HepG2 (cell line): ENCODE measurements at regions not wholly inside any gene's neighbourhood (a gene's known extent, or its start where the extent isn't known, plus 50 kb on each side); places are given as distances from the start of the nearest gene placed in this dataset.

Source experiments
- ATAC-seq: fragments of 200-7000 bp; cut with Tn5 transposase; 3 replicates; pipeline ENCODE4 v1.9.1; 2020; ENCODE audit warnings: mild to moderate bottlenecking, moderate library complexity
- BruUV-seq: library from RNA; stranded (reverse); fragments of 400-500 nt; replicated peaks from 2 replicates; lab custom pipeline; 2021; lab: Mats Ljungman, UMichigan
- CTCF ChIA-PET: fragments of 300-600 bp; formaldehyde crosslinking; extraction: SDS; loops from one replicate; lab custom pipeline; 2021; ENCODE audit warnings: low total read pairs, inconsistent platforms, low intra/inter-chr PET ratio; lab: Yijun Ruan, JAX
- POLR2A ChIA-PET: fragments of 350-600 bp; sonication (Branson Sonifier 250); formaldehyde crosslinking; loops from one replicate; lab custom pipeline; 2020; ENCODE audit warnings: antibody characterized with exemption, inconsistent platforms; lab: Yijun Ruan, JAX
- DNase-seq: peaks from one replicate; pipeline ENCODE4 v3.0.0-alpha.2; 2015; ENCODE audit warnings: low spot score
- FAIRE-seq: peaks from 3 replicates; lab custom pipeline; 2011; peaks lifted over from hg19 to GRCh38; lab: Jason Lieb, UNC
- H2AFZ ChIP-seq: one replicate; pipeline ENCODE4 v1.6.1; 2011; ENCODE audit warnings: low read length, inconsistent platforms
- H3K27ac ChIP-seq: fragments of 300-600 bp; 3 replicates; pipeline ENCODE4 v1.8.0; 2011; ENCODE audit warnings: mixed run types, mild to moderate bottlenecking, mixed read lengths, low read length, inconsistent platforms; ENCODE audit not compliant: insufficient read depth; ENCODE audit errors: extremely low read length
- H3K27me3 ChIP-seq, 2 experiments: fragments of 200-600 bp in 1 of 2; 2 replicates in 1 of 2; 3 replicates in 1 of 2; pipeline versions ENCODE4 v1.6.0 to v1.8.0; 2011; ENCODE audit warnings: low read length in 2 of 2, mild to moderate bottlenecking in 2 of 2, moderate library complexity in 2 of 2, inconsistent platforms in 1 of 2; ENCODE audit not compliant: insufficient read depth in 2 of 2, control insufficient read depth in 1 of 2
- H3K36me3 ChIP-seq, 2 experiments: fragments of 200-600 bp in 1 of 2; replicated peaks in 1 of 2; 2 replicates in 1 of 2; 3 replicates in 1 of 2; pipeline versions ENCODE4 v1.5.1 to v1.8.0; 2011; ENCODE audit warnings: low read length in 2 of 2, inconsistent platforms in 1 of 2; ENCODE audit not compliant: insufficient read depth in 2 of 2, control insufficient read depth in 1 of 2
- H3K4me1 ChIP-seq: 2 replicates; pipeline ENCODE4 v1.5.1; 2012; ENCODE audit warnings: low read length, inconsistent platforms; ENCODE audit not compliant: insufficient read depth
- H3K4me2 ChIP-seq: 2 replicates; pipeline ENCODE4 v1.6.0; 2011; ENCODE audit warnings: low read depth, low read length, inconsistent platforms
- H3K4me3 ChIP-seq, 3 experiments: fragments of 200-600 bp in 1 of 3; sonication (generic), shearing (Covaris generic) in 1 of 3; replicated peaks in 1 of 3; 2 replicates each; pipeline ENCODE4 v1.5.1; 2011 to 2016; ENCODE audit warnings: low read length in 3 of 3, inconsistent platforms in 2 of 3, low read depth in 2 of 3, mild to moderate bottlenecking in 2 of 3, control low read depth in 1 of 3, mixed read lengths in 1 of 3; ENCODE audit not compliant: insufficient read depth in 1 of 3
- H3K79me2 ChIP-seq: one replicate; pipeline ENCODE4 v1.6.1; 2011; ENCODE audit warnings: low read length, inconsistent platforms; ENCODE audit not compliant: insufficient read depth
- H3K9ac ChIP-seq: 2 replicates; pipeline ENCODE4 v1.6.0; 2011; ENCODE audit warnings: mild to moderate bottlenecking, low read depth, low read length, inconsistent platforms; ENCODE audit not compliant: insufficient read depth
- H3K9me3 ChIP-seq: 2 replicates; pipeline ENCODE4 v1.5.1; 2012; ENCODE audit warnings: mild to moderate bottlenecking, low read length
- H4K20me1 ChIP-seq: 2 replicates; pipeline ENCODE4 v1.6.0; 2011; ENCODE audit warnings: inconsistent platforms, mild to moderate bottlenecking, low read length, moderate library complexity; ENCODE audit not compliant: insufficient read depth
- ATM ChIP-seq: fragments of 450-650 bp; IDR thresholded peaks from 2 replicates; pipeline ENCODE4 v1.7.1; 2017; ENCODE audit warnings: mild to moderate bottlenecking, borderline replicate concordance
- CSRNP1 ChIP-seq: sonication (generic); formaldehyde crosslinking; IDR thresholded peaks from 2 replicates; pipeline ENCODE4 v1.8.1; 2023; ENCODE audit warnings: mild to moderate bottlenecking, missing genetic modification reagents
- GABPA ChIP-seq, 2 experiments: IDR thresholded peaks; 2 replicates each; pipeline ENCODE4 v1.6.1; 2011 to 2016; ENCODE audit warnings: low read depth in 2 of 2, low read length in 1 of 2, missing biosample characterization in 1 of 2, missing genetic modification characterization in 1 of 2
- JDP2 ChIP-seq: sonication (generic); formaldehyde crosslinking; IDR thresholded peaks from 2 replicates; pipeline ENCODE4 v1.8.1; 2022; ENCODE audit warnings: missing genetic modification reagents, borderline replicate concordance
- MAFG ChIP-seq: sonication (generic); formaldehyde crosslinking; IDR thresholded peaks from 2 replicates; pipeline ENCODE4 v1.5.1; 2020; ENCODE audit warnings: mild to moderate bottlenecking, missing genetic modification reagents
- PCBP1 ChIP-seq: fragments of 200-400 bp; formaldehyde crosslinking; IDR thresholded peaks from 2 replicates; pipeline ENCODE4 v1.6.1; 2017; ENCODE audit warnings: mild to moderate bottlenecking, low read depth, low read length, borderline replicate concordance
- PHF21A ChIP-seq: sonication (generic); formaldehyde crosslinking; IDR thresholded peaks from 2 replicates; pipeline ENCODE4 v1.5.0; 2020; ENCODE audit warnings: mild to moderate bottlenecking, missing genetic modification reagents
- SNAI1 ChIP-seq: sonication (generic); formaldehyde crosslinking; IDR thresholded peaks from 2 replicates; pipeline ENCODE4 v1.5.0; 2020; ENCODE audit warnings: mild to moderate bottlenecking, missing genetic modification reagents, borderline replicate concordance
- SNAPC5 ChIP-seq: sonication (generic); formaldehyde crosslinking; IDR thresholded peaks from 2 replicates; pipeline ENCODE4 v1.8.1; 2023; ENCODE audit warnings: mild to moderate bottlenecking, missing genetic modification reagents, borderline replicate concordance
- ZBTB20 ChIP-seq: sonication (generic); formaldehyde crosslinking; IDR thresholded peaks from 2 replicates; pipeline ENCODE4 v1.8.1; 2023; ENCODE audit warnings: missing genetic modification reagents, low read depth, mild to moderate bottlenecking, borderline replicate concordance
- ZEB1 ChIP-seq: IDR thresholded peaks from 2 replicates; pipeline ENCODE4 v1.6.1; 2012; ENCODE audit warnings: mild to moderate bottlenecking, low read depth, inconsistent platforms; ENCODE audit not compliant: insufficient replicate concordance
- ZFX ChIP-seq: sonication (generic); formaldehyde crosslinking; IDR thresholded peaks from 2 replicates; pipeline ENCODE4 v1.4.0; 2020; ENCODE audit warnings: mild to moderate bottlenecking, low read depth, missing genetic modification reagents, moderate library complexity
- ZNF256 ChIP-seq: sonication (generic); formaldehyde crosslinking; conservative IDR thresholded peaks from 2 replicates; pipeline ENCODE4 v1.4.0; 2020; ENCODE audit warnings: missing genetic modification reagents
- ZNF280B ChIP-seq: sonication (generic); formaldehyde crosslinking; IDR thresholded peaks from 2 replicates; pipeline ENCODE4 v1.5.0; 2020; ENCODE audit warnings: missing genetic modification reagents, mild to moderate bottlenecking, borderline replicate concordance
- ZNF34 ChIP-seq: sonication (generic); formaldehyde crosslinking; IDR thresholded peaks from 2 replicates; pipeline ENCODE4 v1.4.0; 2020; ENCODE audit warnings: mild to moderate bottlenecking, missing genetic modification reagents, borderline replicate concordance
- ZNF563 ChIP-seq: sonication (generic); formaldehyde crosslinking; IDR thresholded peaks from 2 replicates; pipeline ENCODE4 v1.8.0; 2022; ENCODE audit warnings: mild to moderate bottlenecking, moderate library complexity, missing genetic modification reagents
- ZNF652 ChIP-seq: IDR thresholded peaks from 2 replicates; pipeline ENCODE4 v1.6.1; 2016; ENCODE audit warnings: low read depth, borderline replicate concordance
- WGBS: methylation state at CpG from one replicate; pipeline ENCODE4 v1.1.6; 2017; ENCODE audit warnings: low lambda C conversion rate; 5-methylcytosine and 5-hydroxymethylcytosine counted together
- in situ Hi-C: cut with HindIII; loops from 2 replicates; pipeline ENCODE4 v1.10.0; 2017; ENCODE audit warnings: low pct_unique_long_range_greater_than_20kb; ENCODE audit not compliant: extremely low pct_ligation_motif_present
- intact Hi-C: fragments of 100-400 bp; cut with micrococcal nuclease; formaldehyde crosslinking; loops from one replicate; pipeline ENCODE4 v1.10.0; 2022; ENCODE audit not compliant: unreplicated experiment

GRCh38 chr12:126551869-126552268 is 1486.6 kb downstream of the AACS start:
- ATAC-seq (no peak), DNase-seq (no peak), FAIRE-seq (no peak)
- Histone ChIP-seq H3K9ac (no peak overlapping the region), H3K36me3 (no peaks in the 10 kb centered on the region), H3K4me1 (no peaks in the 10 kb centered on the region), H3K79me2 (no peaks in the 10 kb centered on the region), H3K27ac (no peak overlapping the region), H3K4me2 (no peak overlapping the region), H3K4me3 (no peak overlapping the region), H2AFZ (no peak overlapping the region), H3K27me3 (no peaks in the 10 kb centered on the region), H3K9me3 (peaks cover 95% of the 10 kb centered on the region), H4K20me1 (no peaks in the 10 kb centered on the region)
- ChIA-PET CTCF (no interaction called here), POLR2A (no interaction called here)
- intact Hi-C loops (no loop called here), in situ Hi-C loops (no loop called here)
- no TSS peak for BruUV-seq
- WGBS = 10% methylated on average over 4 of the region's 4 CpGs
- TF ChIP-seq ZNF256 (CRISPR knock-in tag) (no peak), JDP2 (CRISPR knock-in tag) (no peak), ZNF652 (CRISPR knock-in tag) (no peak), GABPA (IDR thresholded peaks at IDR 0.05; ENCODE audit: low read depth, low read length) (no peak), GABPA (CRISPR knock-in tag; IDR thresholded peaks at IDR 0.05; ENCODE audit: low read depth) (no peak), CSRNP1 (no peak), ZEB1 (no peak), MAFG (no peak), SNAPC5 (CRISPR knock-in tag) (no peak), SNAI1 (CRISPR knock-in tag) (no peak), PCBP1 (no peak), ZBTB20 (CRISPR knock-in tag) (no peak), PHF21A (CRISPR knock-in tag) (no peak), ATM (no peak), ZNF563 (CRISPR knock-in tag) (no peak), ZFX (CRISPR knock-in tag) (no peak), ZNF34 (no peak), ZNF280B (CRISPR knock-in tag) (no peak)
